PC-9 (cell line): ENCODE measurements at regions not wholly inside any gene's neighbourhood (a gene's known extent, or its start where the extent isn't known, plus 50 kb on each side); places are given as distances from the start of the nearest gene placed in this dataset.

Experiments
- CTCF ChIP-seq: fragments of 200-600 bp; sonication (generic); conservative IDR thresholded peaks from 2 replicates; pipeline ENCODE4 v1.6.1; 2017; ENCODE audit warnings: mixed run types, antibody characterized with exemption, mild to moderate bottlenecking, moderate library complexity
- EZH2 ChIP-seq: fragments of 200-600 bp; sonication (generic); IDR thresholded peaks from 2 replicates; pipeline ENCODE4 v1.8.0; 2017; ENCODE audit warnings: antibody characterized with exemption, low read depth

GRCh38 chr20:41877911-41878310, 259.7 kb upstream of the CHD6 start:
- TF ChIP-seq CTCF (no peak), EZH2 (no peak)
